Loucy (cell line): ENCODE measurements at regions not wholly inside any gene's neighbourhood (a gene's known extent, or its start where the extent isn't known, plus 50 kb on each side); places are given as distances from the start of the nearest gene placed in this dataset.
"Not testable (repeated sequence)": the region's sequence is repeated elsewhere in the genome, so short reads cannot be mapped to it uniquely, and the experiment has no call there.

Experiments
- H2AFZ ChIP-seq: fragments of 200-600 bp; sonication (generic); 2 replicates; pipeline ENCODE4 v1.6.0; 2016; ENCODE audit warnings: antibody characterized with exemption, mild to moderate bottlenecking, low read length, moderate library complexity
- H3F3A ChIP-seq: fragments of 200-600 bp; 2 replicates; pipeline ENCODE4 v1.6.0; 2016; ENCODE audit warnings: antibody characterized with exemption, low read depth, mild to moderate bottlenecking
- H3K27me3 ChIP-seq: fragments of 200-600 bp; sonication (generic); 2 replicates; pipeline ENCODE4 v1.6.1; 2014; ENCODE audit warnings: low read length, mild to moderate bottlenecking; ENCODE audit not compliant: insufficient read depth, poor library complexity, severe bottlenecking
- H3K36me3 ChIP-seq: fragments of 200-600 bp; sonication (generic); 2 replicates; pipeline ENCODE4 v1.6.1; 2016; ENCODE audit warnings: low read length; ENCODE audit not compliant: insufficient read depth
- H3K4me1 ChIP-seq: fragments of 200-600 bp; sonication (generic); 2 replicates; pipeline ENCODE4 v1.5.1; 2014; ENCODE audit warnings: low read length, mild to moderate bottlenecking; ENCODE audit not compliant: insufficient read depth, poor library complexity, severe bottlenecking
- H3K4me2 ChIP-seq: fragments of 200-600 bp; sonication (generic); 2 replicates; pipeline ENCODE4 v1.6.0; 2014; ENCODE audit warnings: antibody characterized with exemption, low read length, low read depth, mild to moderate bottlenecking; ENCODE audit not compliant: poor library complexity, severe bottlenecking
- H3K4me3 ChIP-seq: fragments of 200-600 bp; sonication (generic); 2 replicates; pipeline ENCODE4 v1.5.1; 2014; ENCODE audit warnings: low read length, mild to moderate bottlenecking, mixed read lengths; ENCODE audit not compliant: poor library complexity, severe bottlenecking
- H3K79me2 ChIP-seq: fragments of 200-600 bp; sonication (generic); 2 replicates; pipeline ENCODE4 v1.6.1; 2014; ENCODE audit warnings: low read length; ENCODE audit not compliant: insufficient read depth
- H3K9ac ChIP-seq: fragments of 200-600 bp; sonication (generic); 2 replicates; pipeline ENCODE4 v1.6.0; 2014; ENCODE audit warnings: mild to moderate bottlenecking, low read depth, low read length, moderate library complexity; ENCODE audit not compliant: poor library complexity, severe bottlenecking
- H3K9me2 ChIP-seq: fragments of 200-600 bp; sonication (generic); replicated peaks from 2 replicates; pipeline ENCODE4 v1.6.1; 2016; ENCODE audit warnings: low read depth, low read length, mixed read lengths
- H3K9me3 ChIP-seq: fragments of 200-600 bp; sonication (generic); 2 replicates; pipeline ENCODE4 v1.6.1; 2014; ENCODE audit warnings: mild to moderate bottlenecking, antibody characterized with exemption, low read length, low read depth; ENCODE audit not compliant: insufficient read depth
- H4K20me1 ChIP-seq: fragments of 200-600 bp; sonication (generic); 2 replicates; pipeline ENCODE4 v1.6.0; 2014; ENCODE audit warnings: antibody characterized with exemption, low read length, mild to moderate bottlenecking; ENCODE audit not compliant: insufficient read depth, poor library complexity, severe bottlenecking
- EZH2phosphoT487 ChIP-seq: fragments of 200-600 bp; IDR thresholded peaks from 2 replicates; pipeline ENCODE4 v1.6.1; 2018; ENCODE audit warnings: antibody characterized with exemption, mild to moderate bottlenecking, moderate library complexity, borderline replicate concordance
- TF ChIP-seq, protein P1 (sequence below): fragments of 200-600 bp; sonication (generic); conservative IDR thresholded peaks from 2 replicates; pipeline ENCODE4 v1.5.1; 2014; ENCODE audit warnings: mild to moderate bottlenecking, antibody characterized with exemption, low read length

DNA sequence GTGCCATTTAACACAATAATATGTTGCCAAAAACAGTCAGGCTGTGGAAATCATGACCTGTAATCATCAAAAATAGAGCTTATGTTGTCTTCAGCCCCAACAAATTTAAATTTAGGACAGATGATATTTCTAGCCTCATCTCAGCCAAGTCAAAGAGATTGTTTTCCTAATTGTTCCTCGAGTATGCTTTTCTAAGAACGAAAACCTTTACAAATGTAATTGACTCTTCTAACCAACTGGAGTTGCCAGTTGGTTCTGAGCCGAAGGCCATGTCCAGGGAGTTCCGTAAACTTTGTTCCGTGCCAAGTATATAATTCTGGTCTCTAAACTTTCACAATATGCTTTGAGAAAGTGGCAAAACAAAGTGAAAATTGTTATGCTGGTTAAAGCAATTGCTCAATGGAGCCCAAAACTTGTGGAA, 160.8 kb downstream of the CEMIP2 start:
- Histone ChIP-seq H3K4me3 (no peak overlapping the region), H3F3A (no peaks in the 10 kb centered on the region), H4K20me1 (no peaks in the 10 kb centered on the region), H2AFZ (no peak overlapping the region), H3K4me2 (no peak overlapping the region), H3K9me3 (no peaks in the 10 kb centered on the region), H3K36me3 (no peaks in the 10 kb centered on the region), H3K9ac (no peak overlapping the region), H3K79me2 (no peaks in the 10 kb centered on the region), H3K4me1 (no peaks in the 10 kb centered on the region), H3K9me2 (no peaks in the 10 kb centered on the region), H3K27me3 (no peaks in the 10 kb centered on the region)
- TF ChIP-seq, protein P1, sequence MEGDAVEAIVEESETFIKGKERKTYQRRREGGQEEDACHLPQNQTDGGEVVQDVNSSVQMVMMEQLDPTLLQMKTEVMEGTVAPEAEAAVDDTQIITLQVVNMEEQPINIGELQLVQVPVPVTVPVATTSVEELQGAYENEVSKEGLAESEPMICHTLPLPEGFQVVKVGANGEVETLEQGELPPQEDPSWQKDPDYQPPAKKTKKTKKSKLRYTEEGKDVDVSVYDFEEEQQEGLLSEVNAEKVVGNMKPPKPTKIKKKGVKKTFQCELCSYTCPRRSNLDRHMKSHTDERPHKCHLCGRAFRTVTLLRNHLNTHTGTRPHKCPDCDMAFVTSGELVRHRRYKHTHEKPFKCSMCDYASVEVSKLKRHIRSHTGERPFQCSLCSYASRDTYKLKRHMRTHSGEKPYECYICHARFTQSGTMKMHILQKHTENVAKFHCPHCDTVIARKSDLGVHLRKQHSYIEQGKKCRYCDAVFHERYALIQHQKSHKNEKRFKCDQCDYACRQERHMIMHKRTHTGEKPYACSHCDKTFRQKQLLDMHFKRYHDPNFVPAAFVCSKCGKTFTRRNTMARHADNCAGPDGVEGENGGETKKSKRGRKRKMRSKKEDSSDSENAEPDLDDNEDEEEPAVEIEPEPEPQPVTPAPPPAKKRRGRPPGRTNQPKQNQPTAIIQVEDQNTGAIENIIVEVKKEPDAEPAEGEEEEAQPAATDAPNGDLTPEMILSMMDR = no peak
- TF ChIP-seq EZH2phosphoT487 = no peak

DNA sequence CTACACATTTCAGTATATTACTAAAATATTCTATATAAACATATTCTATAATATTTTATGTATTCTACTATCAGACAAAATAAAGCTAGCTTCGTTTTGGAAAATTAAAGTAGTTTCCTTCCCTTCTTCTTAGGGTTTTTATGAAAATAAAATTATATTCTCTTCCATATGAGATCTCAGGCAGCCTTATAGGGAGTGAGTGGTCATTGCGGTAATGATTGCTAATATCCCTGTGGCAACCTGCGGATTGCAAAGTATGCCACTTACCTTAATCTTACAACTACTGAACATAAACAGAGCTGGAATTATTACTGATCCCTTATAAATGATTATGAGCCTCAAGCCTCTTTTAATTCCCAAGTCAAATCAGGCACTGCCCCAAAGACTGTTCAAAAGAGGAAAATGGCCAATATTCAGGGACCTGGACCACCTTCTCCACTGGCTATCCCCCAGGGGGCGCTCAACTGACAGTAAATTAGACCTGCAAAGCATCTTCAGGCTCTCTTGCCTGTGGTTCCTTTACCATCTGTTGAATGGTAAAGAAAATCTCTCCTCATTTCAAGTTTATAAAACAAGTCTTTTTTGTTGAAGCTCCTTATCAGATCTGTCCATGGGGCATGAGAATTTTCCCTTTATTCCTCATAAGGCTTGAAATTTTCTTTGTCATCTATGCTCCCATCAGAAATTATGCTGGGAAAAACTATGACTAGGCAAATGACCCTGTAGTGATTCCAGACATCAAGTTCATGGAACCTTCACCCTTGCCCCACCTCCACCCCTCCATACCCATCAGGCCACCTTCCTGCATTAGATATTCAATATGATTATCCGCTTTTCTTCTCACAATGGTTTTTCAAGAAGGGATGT, 163.9 kb downstream of the CEMIP2 start:
- Histone ChIP-seq H3K4me2 (no peak overlapping the region), H3K36me3 (no peaks in the 10 kb centered on the region), H3K79me2 (no peaks in the 10 kb centered on the region), H3K9me3 (no peaks in the 10 kb centered on the region), H3K27me3 (no peaks in the 10 kb centered on the region), H3K9ac (no peak overlapping the region), H2AFZ (no peak overlapping the region), H3F3A (no peaks in the 10 kb centered on the region), H3K4me1 (no peaks in the 10 kb centered on the region), H3K9me2 (no peaks in the 10 kb centered on the region), H4K20me1 (no peaks in the 10 kb centered on the region), H3K4me3 (no peak overlapping the region)
- TF ChIP-seq, protein P1 = peak; percentile 94
- no peak for TF ChIP-seq EZH2phosphoT487

DNA sequence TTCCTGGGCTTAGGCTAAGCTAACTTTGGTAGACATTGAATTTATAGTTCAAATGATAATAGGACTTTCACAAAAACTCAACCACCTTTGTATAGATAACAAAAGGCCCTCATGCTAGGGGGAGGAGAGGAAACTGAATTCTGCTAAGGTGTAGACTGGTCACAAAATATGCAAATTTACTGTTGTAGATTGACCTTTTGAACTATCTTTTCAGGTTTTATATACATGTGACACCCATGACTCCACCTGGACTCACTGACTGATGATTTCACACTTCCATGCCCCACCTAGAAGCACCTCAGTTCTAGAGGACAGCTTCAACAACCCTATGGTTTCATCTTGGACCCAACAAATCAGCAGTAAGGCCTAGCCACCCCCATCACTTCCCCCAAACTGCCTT, 165.7 kb downstream of the CEMIP2 start:
- Histone ChIP-seq H3K9me2 (no peaks in the 10 kb centered on the region), H3K4me3 (no peak overlapping the region), H3K27me3 (no peaks in the 10 kb centered on the region), H3K4me1 (no peaks in the 10 kb centered on the region), H2AFZ (no peak overlapping the region), H3K4me2 (no peak overlapping the region), H3K9me3 (no peaks in the 10 kb centered on the region), H4K20me1 (no peaks in the 10 kb centered on the region), H3K79me2 (no peaks in the 10 kb centered on the region), H3K9ac (no peak overlapping the region), H3K36me3 (no peaks in the 10 kb centered on the region), H3F3A (no peaks in the 10 kb centered on the region)
- no peak for TF ChIP-seq EZH2phosphoT487
- TF ChIP-seq, protein P1 = no peak

DNA sequence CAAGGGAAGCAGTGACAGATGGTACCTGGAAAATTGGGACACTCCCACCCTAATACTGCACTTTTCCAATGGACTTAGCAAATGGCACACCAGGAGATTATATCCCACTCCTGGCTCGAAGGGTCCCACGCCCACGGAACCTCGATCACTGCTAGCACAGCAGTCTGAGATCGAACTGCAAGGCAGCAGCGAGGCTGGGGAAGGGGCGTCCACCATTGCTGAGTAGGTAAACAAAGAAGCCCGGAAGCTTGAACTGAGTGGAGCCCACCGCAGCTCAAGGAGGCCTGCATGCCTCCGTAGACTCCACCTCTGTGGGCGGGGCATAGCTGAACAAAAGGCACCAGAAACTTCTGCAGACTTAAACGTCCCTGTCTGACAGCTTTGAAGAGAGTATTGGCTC, 172.6 kb downstream of the CEMIP2 start:
- not testable (repeated sequence) for H3K4me2 ChIP-seq, H3K36me3 ChIP-seq, H4K20me1 ChIP-seq

More for the DNA sequence above, 172.6 kb downstream of the CEMIP2 start:
- not testable (repeated sequence) for H3K79me2 ChIP-seq, H3K9me3 ChIP-seq, H3K9ac ChIP-seq, H3K9me2 ChIP-seq, H3K4me1 ChIP-seq, H3K27me3 ChIP-seq, H2AFZ ChIP-seq, H3K4me3 ChIP-seq, H3F3A ChIP-seq
